ENCODE measurements at regions not wholly inside any gene's neighbourhood (a gene's known extent, or its start where the extent isn't known, plus 50 kb on each side); places are given as distances from the start of the nearest gene placed in this dataset.

- 0 out of 2 replicates have a peak, but pooled peaks have one; percentile 32 for TF ChIP-seq ZNF556 (CRISPR knock-in tag; IDR thresholded peaks at IDR 0.05; ENCODE audit: borderline replicate concordance)
- TF ChIP-seq XRCC5 (optimal IDR thresholded peaks at IDR 0.05; ENCODE audit: low read length): peak; percentile 97
- TF ChIP-seq HOXA3 (CRISPR knock-in tag; IDR thresholded peaks at IDR 0.05): 0 out of 2 replicates have a peak, but pooled peaks have one; percentile 34
- TF ChIP-seq ZNF501 (CRISPR knock-in tag; IDR thresholded peaks at IDR 0.05): no peak
- TF ChIP-seq KDM2A (CRISPR knock-in tag; IDR thresholded peaks at IDR 0.05; ENCODE audit: borderline replicate concordance, low read depth): peak; percentile 72; the same call in 1 of the 2 replicates
- TF ChIP-seq ATAD3A (CRISPR knock-in tag; IDR thresholded peaks at IDR 0.05): no peak
- no peak for TF ChIP-seq TBL1XR1 (IDR thresholded peaks at IDR 0.05; ENCODE audit: borderline replicate concordance, low read length, partially characterized antibody)
- no peak for TF ChIP-seq ZNF407 (CRISPR knock-in tag; IDR thresholded peaks at IDR 0.05; ENCODE audit: not compliant biosample characterization)
- TF ChIP-seq PATZ1 (CRISPR knock-in tag; IDR thresholded peaks at IDR 0.05): peak; percentile 88
- TF ChIP-seq BCLAF1 (IDR thresholded peaks at IDR 0.05): no peak
- TF ChIP-seq ZBTB38 (CRISPR knock-in tag; IDR thresholded peaks at IDR 0.05): no peak
- TF ChIP-seq TSC22D2 (CRISPR knock-in tag; IDR thresholded peaks at IDR 0.05; ENCODE audit: borderline replicate concordance): no peak
- 0 out of 2 replicates have a peak, but pooled peaks have one; percentile 45 for TF ChIP-seq BCL3 (CRISPR knock-in tag; IDR thresholded peaks at IDR 0.05)
- peak; percentile 50 for TF ChIP-seq ZFX (CRISPR knock-in tag; IDR thresholded peaks at IDR 0.05; ENCODE audit: low read depth)
Observed at GRCh38 chr9:93827545-93828330, 127.4 kb downstream of the BARX1 start (continued).

All from HepG2 (cell line).